ENCODE measurements at regions not wholly inside any gene's neighbourhood (a gene's known extent, or its start where the extent isn't known, plus 50 kb on each side); places are given as distances from the start of the nearest gene placed in this dataset.

- no peak overlapping the region for H3K27ac ChIP-seq
- no peak overlapping the region for H3K4me3 ChIP-seq
- peaks cover 18% of the 10 kb centered on the region for H3K9me3 ChIP-seq (replicated peaks)
- no peaks in the 10 kb centered on the region for H3K27me3 ChIP-seq (replicated peaks)
- DNase-seq (ENCODE audit: low read depth in 1 of 2, low spot score in 2 of 2), result no peak
- H3K4me1 ChIP-seq (replicated peaks), result no peaks in the 10 kb centered on the region
- no peaks in the 10 kb centered on the region for H3K36me3 ChIP-seq
Measured at GRCh38 chr6:170048615-170049256, 242.1 kb downstream of the DLL1 start.

- no peak overlapping the region for H3K4me3 ChIP-seq
- DNase-seq (ENCODE audit: low read depth in 1 of 2, low spot score in 2 of 2), result no peak
- H3K36me3 ChIP-seq, result no peaks in the 10 kb centered on the region
- no peak overlapping the region for H3K27ac ChIP-seq
- H3K4me1 ChIP-seq (replicated peaks), result no peaks in the 10 kb centered on the region
- H3K27me3 ChIP-seq (replicated peaks), result no peaks in the 10 kb centered on the region
- peaks cover 13% of the 10 kb centered on the region for H3K9me3 ChIP-seq (replicated peaks)
Measured at GRCh38 chr6:170047823-170048222, 243.1 kb downstream of the DLL1 start.

GRCh38 chr6:170046791-170047626 is 243.9 kb downstream of the DLL1 start:
- H3K36me3 ChIP-seq, result no peaks in the 10 kb centered on the region
- peaks cover 17% of the 10 kb centered on the region for H3K9me3 ChIP-seq (replicated peaks)
- H3K27me3 ChIP-seq (replicated peaks), result no peaks in the 10 kb centered on the region
- no peaks in the 10 kb centered on the region for H3K4me1 ChIP-seq (replicated peaks)
- DNase-seq (ENCODE audit: low read depth in 1 of 2, low spot score in 2 of 2), result no peak
- H3K4me3 ChIP-seq, result no peak overlapping the region
- no peak overlapping the region for H3K27ac ChIP-seq

- H3K9me3 ChIP-seq (replicated peaks), result peaks cover 21% of the 10 kb centered on the region
Measured at GRCh38 chr6:170045981-170046667, 244.8 kb downstream of the DLL1 start.

GRCh38 chr6:170045563-170045960 is 245.3 kb downstream of the DLL1 start:
- Histone ChIP-seq H3K4me3 (no peak overlapping the region), H3K36me3 (no peaks in the 10 kb centered on the region), H3K9me3 (replicated peaks) (peaks cover 21% of the 10 kb centered on the region), H3K27ac (no peak overlapping the region), H3K27me3 (replicated peaks) (no peaks in the 10 kb centered on the region), H3K4me1 (replicated peaks) (no peaks in the 10 kb centered on the region)
- no peak for DNase-seq (ENCODE audit: low read depth in 1 of 2, low spot score in 2 of 2)

More at GRCh38 chr6:170045981-170046667, 244.8 kb downstream of the DLL1 start:
- DNase-seq (ENCODE audit: low read depth in 1 of 2, low spot score in 2 of 2), result no peak
- Histone ChIP-seq H3K27ac (no peak overlapping the region), H3K4me3 (no peak overlapping the region), H3K36me3 (no peaks in the 10 kb centered on the region), H3K4me1 (replicated peaks) (no peaks in the 10 kb centered on the region), H3K27me3 (replicated peaks) (no peaks in the 10 kb centered on the region)

GRCh38 chr6:170044836-170045562 is 245.9 kb downstream of the DLL1 start:
- Histone ChIP-seq H3K27ac (no peak overlapping the region), H3K36me3 (no peaks in the 10 kb centered on the region), H3K27me3 (replicated peaks) (no peaks in the 10 kb centered on the region), H3K9me3 (replicated peaks) (peaks cover 20% of the 10 kb centered on the region), H3K4me1 (replicated peaks) (no peaks in the 10 kb centered on the region), H3K4me3 (no peak overlapping the region)
- DNase-seq (ENCODE audit: low read depth in 1 of 2, low spot score in 2 of 2), result no peak

- no peak for DNase-seq (ENCODE audit: low read depth in 1 of 2, low spot score in 2 of 2)
- Histone ChIP-seq H3K9me3 (replicated peaks) (peaks cover 15% of the 10 kb centered on the region), H3K36me3 (no peaks in the 10 kb centered on the region), H3K4me1 (replicated peaks) (no peaks in the 10 kb centered on the region), H3K4me3 (no peak overlapping the region), H3K27me3 (replicated peaks) (no peaks in the 10 kb centered on the region), H3K27ac (no peak overlapping the region)
Measured at GRCh38 chr6:170043881-170044790, 246.7 kb downstream of the DLL1 start.

- Histone ChIP-seq H3K4me3 (no peak overlapping the region), H3K27ac (no peak overlapping the region), H3K36me3 (no peaks in the 10 kb centered on the region), H3K4me1 (replicated peaks) (no peaks in the 10 kb centered on the region), H3K9me3 (replicated peaks) (peaks cover 15% of the 10 kb centered on the region), H3K27me3 (replicated peaks) (no peaks in the 10 kb centered on the region)
- no peak for DNase-seq (ENCODE audit: low read depth in 1 of 2, low spot score in 2 of 2)
Measured at GRCh38 chr6:170043150-170043819, 247.6 kb downstream of the DLL1 start.

- H3K36me3 ChIP-seq, result no peaks in the 10 kb centered on the region
- peaks cover 15% of the 10 kb centered on the region for H3K9me3 ChIP-seq (replicated peaks)
- no peak overlapping the region for H3K27ac ChIP-seq
Measured at GRCh38 chr6:170042596-170043118, 248.2 kb downstream of the DLL1 start.

GRCh38 chr6:170042123-170042522 is 248.8 kb downstream of the DLL1 start:
- Histone ChIP-seq H3K27me3 (replicated peaks) (no peaks in the 10 kb centered on the region), H3K36me3 (no peaks in the 10 kb centered on the region), H3K4me3 (no peak overlapping the region), H3K9me3 (replicated peaks) (peaks cover 15% of the 10 kb centered on the region), H3K27ac (no peak overlapping the region), H3K4me1 (replicated peaks) (no peaks in the 10 kb centered on the region)
- DNase-seq (ENCODE audit: low read depth in 1 of 2, low spot score in 2 of 2), result no peak

More at GRCh38 chr6:170042596-170043118, 248.2 kb downstream of the DLL1 start:
- no peak for DNase-seq (ENCODE audit: low read depth in 1 of 2, low spot score in 2 of 2)
- Histone ChIP-seq H3K4me3 (no peak overlapping the region), H3K27me3 (replicated peaks) (no peaks in the 10 kb centered on the region), H3K4me1 (replicated peaks) (no peaks in the 10 kb centered on the region)

GRCh38 chr6:170041526-170041925 is 249.4 kb downstream of the DLL1 start:
- H3K4me1 ChIP-seq (replicated peaks), result no peaks in the 10 kb centered on the region
- no peaks in the 10 kb centered on the region for H3K27me3 ChIP-seq (replicated peaks)
- H3K36me3 ChIP-seq, result no peaks in the 10 kb centered on the region
- H3K27ac ChIP-seq, result no peak overlapping the region
- DNase-seq (ENCODE audit: low read depth in 1 of 2, low spot score in 2 of 2), result no peak
- H3K4me3 ChIP-seq, result no peak overlapping the region
- H3K9me3 ChIP-seq (replicated peaks), result peaks cover 15% of the 10 kb centered on the region

GRCh38 chr6:170040906-170041305 is 250.0 kb downstream of the DLL1 start:
- Histone ChIP-seq H3K4me3 (no peak overlapping the region), H3K27ac (no peak overlapping the region), H3K36me3 (no peaks in the 10 kb centered on the region), H3K9me3 (replicated peaks) (peaks cover 15% of the 10 kb centered on the region), H3K27me3 (replicated peaks) (no peaks in the 10 kb centered on the region), H3K4me1 (replicated peaks) (no peaks in the 10 kb centered on the region)
- DNase-seq (ENCODE audit: low read depth in 1 of 2, low spot score in 2 of 2), result no peak
